Kidney (tissue), 13 donors: ENCODE measurements at regions not wholly inside any gene's neighbourhood (a gene's known extent, or its start where the extent isn't known, plus 50 kb on each side); places are given as distances from the start of the nearest gene placed in this dataset.
A peak's percentile ranks its signal among the peaks of the same experiment; 100 is the strongest.

Source experiments
- DNase-seq, 5 donors: peaks; one replicate each; pipeline ENCODE4 v3.0.0-alpha.2; 2013 to 2020
- FAIRE-seq: peaks from 2 replicates; lab custom pipeline; 2012; peaks lifted over from hg19 to GRCh38; lab: Jason Lieb, UNC
- H3K27ac ChIP-seq, 2 donors: one replicate each; pipeline ENCODE4 v1.7.0; 2013; ENCODE audit warnings: low read depth in 2 of 2, low read length in 2 of 2, inconsistent platforms in 1 of 2
- H3K27me3 ChIP-seq: one replicate; pipeline ENCODE4 v1.7.1; 2013; ENCODE audit warnings: low read length, inconsistent platforms; ENCODE audit not compliant: control insufficient read depth, insufficient read depth
- H3K36me3 ChIP-seq, 3 donors: one replicate each; pipeline versions ENCODE4 v1.7.0 to v1.7.1; 2013; ENCODE audit warnings: low read length in 3 of 3, control low read depth in 1 of 3, inconsistent platforms in 1 of 3; ENCODE audit not compliant: insufficient read depth in 3 of 3, control insufficient read depth in 2 of 3
- H3K4me1 ChIP-seq, 3 donors: one replicate each; pipeline versions ENCODE4 v1.7.0 to v1.7.1; 2013; ENCODE audit warnings: low read length in 3 of 3, inconsistent platforms in 1 of 3, low read depth in 1 of 3; ENCODE audit not compliant: control insufficient read depth in 2 of 3, insufficient read depth in 2 of 3
- H3K4me3 ChIP-seq, 3 donors: one replicate each; pipeline versions ENCODE4 v1.7.0 to v1.8.1; 2013; ENCODE audit warnings: low read length in 3 of 3, control low read depth in 1 of 3, inconsistent platforms in 1 of 3
- H3K9ac ChIP-seq, 3 donors: one replicate each; pipeline versions ENCODE4 v1.7.0 to v1.7.1; 2013; ENCODE audit warnings: low read length in 3 of 3, control low read depth in 1 of 3, inconsistent platforms in 1 of 3
- H3K9me3 ChIP-seq, 3 donors: one replicate each; pipeline versions ENCODE4 v1.7.0 to v1.7.1; 2013; ENCODE audit warnings: low read length in 3 of 3, control low read depth in 1 of 3, inconsistent platforms in 1 of 3; ENCODE audit not compliant: control insufficient read depth in 2 of 3, insufficient read depth in 1 of 3
- intact Hi-C: fragments of 100-400 bp; cut with DNase I; formaldehyde crosslinking; loops from one replicate; pipeline ENCODE4 v1.11.1; 2022
- TF ChIP-seq, protein P1 (sequence below): IDR thresholded peaks from 3 replicates; pipeline ENCODE4 v1.5.1; 2012; ENCODE audit warnings: mild to moderate bottlenecking, moderate library complexity, borderline replicate concordance; ENCODE audit not compliant: insufficient read depth; ENCODE audit errors: extremely low read depth
- donor health status: control.
- donor health status: control.
- donor health status: control.
- donor health status: control.
- donor health status: control.
- donor health status: DM: yes; HTN: yes; CAD: no.
- donor health status: Normal renal cell carcinoma (clear cell type).

DNA sequence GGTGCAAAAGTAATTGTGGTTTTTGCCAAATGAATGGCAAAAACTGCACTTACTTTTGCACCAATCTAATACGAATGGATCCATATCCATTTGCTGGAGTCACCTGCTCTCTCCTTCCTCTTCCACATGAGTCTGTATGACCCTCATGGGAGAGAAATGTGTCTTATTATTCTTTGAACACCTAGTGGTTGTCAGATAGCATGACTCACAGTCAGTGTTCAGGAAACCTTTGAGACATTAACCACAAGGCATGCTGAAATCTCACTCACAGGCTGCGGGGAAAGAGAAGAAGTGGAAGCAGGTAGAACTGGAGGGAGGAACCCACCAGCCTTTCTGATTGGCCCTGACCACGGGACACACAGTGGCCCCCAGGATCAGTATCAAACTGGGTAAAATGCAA is 222.8 kb upstream of the KLF4 start:
- Histone ChIP-seq H3K36me3 (no peaks in the 10 kb centered on the region), H3K27ac (no peak overlapping the region), H3K4me3 (no peak overlapping the region), H3K9me3 (no peaks in the 10 kb centered on the region), H3K27me3 (no peaks in the 10 kb centered on the region), H3K4me1 (peaks cover 0 to 3% (median 3%) of the 10 kb centered on the region in 3 donors), H3K9ac (no peak overlapping the region)
- FAIRE-seq (no peak), DNase-seq (no peak)
- intact Hi-C loops, result no loop called here
- TF ChIP-seq, protein P1, sequence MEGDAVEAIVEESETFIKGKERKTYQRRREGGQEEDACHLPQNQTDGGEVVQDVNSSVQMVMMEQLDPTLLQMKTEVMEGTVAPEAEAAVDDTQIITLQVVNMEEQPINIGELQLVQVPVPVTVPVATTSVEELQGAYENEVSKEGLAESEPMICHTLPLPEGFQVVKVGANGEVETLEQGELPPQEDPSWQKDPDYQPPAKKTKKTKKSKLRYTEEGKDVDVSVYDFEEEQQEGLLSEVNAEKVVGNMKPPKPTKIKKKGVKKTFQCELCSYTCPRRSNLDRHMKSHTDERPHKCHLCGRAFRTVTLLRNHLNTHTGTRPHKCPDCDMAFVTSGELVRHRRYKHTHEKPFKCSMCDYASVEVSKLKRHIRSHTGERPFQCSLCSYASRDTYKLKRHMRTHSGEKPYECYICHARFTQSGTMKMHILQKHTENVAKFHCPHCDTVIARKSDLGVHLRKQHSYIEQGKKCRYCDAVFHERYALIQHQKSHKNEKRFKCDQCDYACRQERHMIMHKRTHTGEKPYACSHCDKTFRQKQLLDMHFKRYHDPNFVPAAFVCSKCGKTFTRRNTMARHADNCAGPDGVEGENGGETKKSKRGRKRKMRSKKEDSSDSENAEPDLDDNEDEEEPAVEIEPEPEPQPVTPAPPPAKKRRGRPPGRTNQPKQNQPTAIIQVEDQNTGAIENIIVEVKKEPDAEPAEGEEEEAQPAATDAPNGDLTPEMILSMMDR, result no peak

DNA sequence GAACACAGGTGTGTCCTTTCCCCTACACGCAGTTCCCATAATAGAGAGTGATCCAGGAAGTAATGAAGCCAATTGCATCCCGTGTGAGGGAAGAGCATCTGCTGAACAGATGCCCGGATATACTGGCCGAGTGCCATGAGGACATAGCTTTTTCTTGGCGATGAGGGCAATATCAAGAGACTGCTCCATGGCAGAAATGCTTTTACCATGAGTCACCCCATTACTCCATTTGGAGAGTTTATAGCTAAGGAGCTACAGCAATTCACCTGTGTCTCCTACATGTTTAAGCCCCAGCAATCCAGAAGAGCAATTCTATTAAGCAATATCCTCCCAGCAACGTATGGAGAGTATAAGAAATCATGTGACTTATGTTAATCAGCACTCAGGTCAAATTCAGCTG is 222.0 kb upstream of the KLF4 start:
- Histone ChIP-seq H3K9ac (no peak overlapping the region), H3K27ac (no peak overlapping the region), H3K9me3 (no peaks in the 10 kb centered on the region), H3K4me1 (peaks cover 0 to 3% (median 0%) of the 10 kb centered on the region in 3 donors), H3K27me3 (no peaks in the 10 kb centered on the region), H3K36me3 (no peaks in the 10 kb centered on the region), H3K4me3 (no peak overlapping the region)
- FAIRE-seq (no peak), DNase-seq (peak in 1 of 5 donors; percentile 70)
- intact Hi-C loops, result no loop called here
- TF ChIP-seq, protein P1, result no peak

DNA sequence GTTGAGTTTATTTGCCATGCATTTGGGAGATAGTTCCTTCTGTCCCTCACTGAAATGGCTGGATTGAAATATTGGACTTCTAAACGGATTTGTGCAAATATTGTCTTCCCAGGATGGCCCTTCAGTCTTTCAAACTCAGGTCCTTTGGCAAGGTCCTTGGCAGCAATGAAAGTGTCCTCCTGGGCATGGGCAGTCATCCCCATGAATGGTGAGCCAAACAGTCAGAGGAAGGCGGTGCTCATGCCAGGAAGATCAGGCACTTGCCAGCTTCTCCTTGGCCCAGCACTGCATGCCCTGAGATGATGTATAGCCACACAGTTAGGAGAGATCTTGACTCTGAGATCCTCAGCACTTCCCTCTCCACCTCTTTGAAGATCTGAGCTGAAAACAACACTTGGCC is 221.4 kb upstream of the KLF4 start:
- Histone ChIP-seq H3K4me3 (no peak overlapping the region), H3K9me3 (no peaks in the 10 kb centered on the region), H3K4me1 (peaks cover 0 to 3% (median 0%) of the 10 kb centered on the region in 3 donors), H3K36me3 (no peaks in the 10 kb centered on the region), H3K27me3 (no peaks in the 10 kb centered on the region), H3K9ac (no peak overlapping the region), H3K27ac (no peak overlapping the region)
- TF ChIP-seq, protein P1, result no peak
- no peak for DNase-seq
- intact Hi-C loops, result no loop called here
- FAIRE-seq, result no peak

DNA sequence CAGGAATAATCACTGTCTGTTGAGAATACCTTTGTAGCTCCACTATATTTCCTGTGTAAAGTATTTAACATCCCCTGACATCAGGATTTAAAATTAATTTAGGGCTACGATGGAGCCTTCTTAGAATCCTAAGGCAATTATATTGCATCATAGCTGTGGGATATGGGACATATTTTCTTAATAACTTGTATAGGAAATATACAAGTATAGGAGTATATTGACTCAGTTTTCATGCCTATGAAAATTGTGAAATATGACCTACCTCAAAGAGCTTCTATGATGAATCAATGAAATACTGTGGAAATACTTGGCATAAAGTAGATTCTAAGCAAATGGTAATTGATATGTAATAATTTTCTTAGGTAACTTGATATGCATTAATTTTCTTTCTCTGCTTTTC is 221.0 kb upstream of the KLF4 start:
- no peaks in the 10 kb centered on the region for H3K36me3 ChIP-seq
- no peak overlapping the region for H3K27ac ChIP-seq
- TF ChIP-seq, protein P1, result no peak
- no peaks in the 10 kb centered on the region for H3K9me3 ChIP-seq
- H3K4me3 ChIP-seq, result no peak overlapping the region
- intact Hi-C loops, result no loop called here
- no peaks in the 10 kb centered on the region for H3K27me3 ChIP-seq
- no peak overlapping the region for H3K9ac ChIP-seq
- FAIRE-seq (no peak), DNase-seq (no peak)
- peaks cover 0 to 3% (median 0%) of the 10 kb centered on the region in 3 donors for H3K4me1 ChIP-seq
